GM18499 (cell line): ENCODE measurements at regions not wholly inside any gene's neighbourhood (a gene's known extent, or its start where the extent isn't known, plus 50 kb on each side); places are given as distances from the start of the nearest gene placed in this dataset.
"Not testable (repeated sequence)": the region's sequence is repeated elsewhere in the genome, so short reads cannot be mapped to it uniquely, and the experiment has no call there.

Experiments
- ATAC-seq: cut with Tn5 transposase; IDR thresholded peaks from one replicate; pipeline ENCODE4 v1.9.1; 2021; ENCODE audit warnings: moderate number of reproducible peaks; ENCODE audit not compliant: insufficient read depth, unreplicated experiment

GRCh38 chr13:69142101-69142500 lies 965.5 kb upstream of the ATXN8OS start:
- no peak for ATAC-seq

- no peak for ATAC-seq
Measured at GRCh38 chr13:69124996-69125395, 982.6 kb upstream of the ATXN8OS start.

GRCh38 chr13:69109891-69110525 lies 997.6 kb upstream of the ATXN8OS start:
- no peak for ATAC-seq

- ATAC-seq, result no peak
Measured at GRCh38 chr13:69108486-69108885, 999.1 kb upstream of the ATXN8OS start.

- no peak for ATAC-seq
Measured at GRCh38 chr13:69107436-69107835, 1000.2 kb upstream of the ATXN8OS start.

GRCh38 chr13:69101841-69102240 lies 1005.8 kb upstream of the ATXN8OS start:
- no peak for ATAC-seq

- ATAC-seq, result no peak
Measured at GRCh38 chr13:69094485-69094884, 1013.1 kb upstream of the ATXN8OS start.

GRCh38 chr13:69092615-69093322 lies 1014.9 kb upstream of the ATXN8OS start:
- no peak for ATAC-seq

- no peak for ATAC-seq
Measured at GRCh38 chr13:69077267-69077666, 1030.4 kb upstream of the ATXN8OS start.

GRCh38 chr13:69069554-69070133 lies 1038.0 kb upstream of the ATXN8OS start:
- ATAC-seq, result no peak

- no peak for ATAC-seq
Measured at GRCh38 chr13:69050696-69051095, 1056.9 kb upstream of the ATXN8OS start.

- ATAC-seq, result no peak
Measured at GRCh38 chr13:69044629-69045028, 1063.0 kb upstream of the ATXN8OS start.

GRCh38 chr13:69040898-69041297 lies 1066.7 kb upstream of the ATXN8OS start:
- ATAC-seq, result no peak

- ATAC-seq, result no peak
Measured at GRCh38 chr13:69035771-69036170, 1071.9 kb upstream of the ATXN8OS start.

- no peak for ATAC-seq
Measured at GRCh38 chr13:69028936-69029335, 1078.7 kb upstream of the ATXN8OS start.

- no peak for ATAC-seq
Measured at GRCh38 chr13:69020120-69020519, 1087.5 kb upstream of the ATXN8OS start.

GRCh38 chr13:69018173-69018572 lies 1089.5 kb upstream of the ATXN8OS start:
- not testable (repeated sequence) for ATAC-seq

GRCh38 chr13:69010789-69011188 lies 1096.8 kb upstream of the ATXN8OS start:
- no peak for ATAC-seq

- ATAC-seq, result no peak
Measured at GRCh38 chr13:69008499-69008898, 1099.1 kb upstream of the ATXN8OS start.

- ATAC-seq, result no peak
Measured at GRCh38 chr13:68998056-68998455, 1109.6 kb upstream of the ATXN8OS start.

- ATAC-seq, result no peak
Measured at GRCh38 chr13:68996668-68997025, 1111.0 kb upstream of the ATXN8OS start.
